ENCODE measurements at regions not wholly inside any gene's neighbourhood (a gene's known extent, or its start where the extent isn't known, plus 50 kb on each side); places are given as distances from the start of the nearest gene placed in this dataset.

DNA sequence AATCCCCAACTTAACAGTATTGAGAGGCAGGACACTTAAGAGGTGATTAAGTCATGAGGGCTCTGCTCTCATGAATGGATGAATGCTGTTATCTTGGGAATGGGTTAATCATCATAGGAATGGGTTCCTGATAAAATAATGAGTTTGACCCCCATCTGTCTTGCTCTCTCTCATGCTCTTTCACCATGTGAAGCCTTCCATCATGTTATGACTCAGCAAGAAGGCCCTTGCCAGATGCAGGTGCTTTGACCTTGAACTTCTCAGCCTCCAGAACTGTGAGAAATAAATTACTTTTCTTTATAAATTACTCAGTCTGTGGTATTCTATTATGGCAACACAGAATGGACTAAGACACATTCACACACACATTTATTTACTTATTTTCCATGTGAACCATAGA is 89.0 kb upstream of the PPM1H start:
- in situ Hi-C loops (cut with MboI): no loop called here

DNA sequence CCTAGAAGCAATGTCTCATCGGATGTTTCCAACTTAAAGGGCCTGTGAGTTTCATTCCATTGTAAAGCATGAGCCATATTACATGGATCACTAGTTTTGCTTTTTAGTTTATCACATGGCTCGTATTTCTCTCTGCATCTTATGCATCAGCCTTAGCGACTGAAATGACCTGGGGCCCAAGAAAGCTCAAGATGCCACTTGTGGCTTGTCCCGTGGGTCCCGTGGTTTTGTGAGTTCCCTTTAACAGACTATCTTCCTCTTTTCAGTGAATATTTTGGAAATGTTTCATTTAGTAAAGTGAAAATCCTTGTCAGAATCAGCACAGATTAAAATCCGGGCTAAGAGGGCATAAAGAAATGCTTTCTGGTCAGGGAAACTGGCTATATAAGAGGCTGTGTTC is 86.2 kb upstream of the PPM1H start:
- in situ Hi-C loops (cut with MboI): no loop called here
- no peak for ATAC-seq
- Histone ChIP-seq H3K9ac (ENCODE audit: insufficient read depth in 1 of 2, low read depth in 2 of 2, low read length in 2 of 2) (no peak overlapping the region), H3K9me1 (ENCODE audit: control insufficient read depth, insufficient read depth, low read length) (no peaks in the 10 kb centered on the region), H3K27ac (ENCODE audit: extremely low read depth, low read depth, low read length) (no peak overlapping the region), H3K4me2 (ENCODE audit: insufficient read depth, low read length) (no peak overlapping the region), H3K36me3 (ENCODE audit: control insufficient read depth, insufficient read depth, low read length) (no peaks in the 10 kb centered on the region), H3K9me3 (replicated peaks; ENCODE audit: control insufficient read depth, insufficient read depth, low read depth, low read length) (no peaks in the 10 kb centered on the region), H3K4me1 (replicated peaks in 1 of 2; ENCODE audit: control insufficient read depth in 2 of 2, insufficient read depth in 2 of 2, low read length in 2 of 2) (no peaks in the 10 kb centered on the region), H2AFZ (ENCODE audit: low read depth, low read length) (no peak overlapping the region), H3K4me3 (no peak overlapping the region), H3K27me3 (ENCODE audit: control insufficient read depth in 2 of 2, insufficient read depth in 2 of 2, low read length in 2 of 2) (no peaks in the 10 kb centered on the region), H4K20me1 (replicated peaks; ENCODE audit: control insufficient read depth, insufficient read depth, low read length) (no peaks in the 10 kb centered on the region), H3K79me2 (ENCODE audit: control insufficient read depth, insufficient read depth, low read length) (no peaks in the 10 kb centered on the region)
- no peak for FAIRE-seq
- 19% methylated on average over 6 of the region's 6 CpGs for WGBS (ENCODE audit: insufficient coverage, low coverage, missing lambda C conversion rate)
- CTCF ChIA-PET (ENCODE audit: low intra/inter-chr PET ratio): no interaction called here
- POLR2A ChIA-PET: no interaction called here
- BruUV-seq (replicated peaks): no TSS peak
- no peak for DNase-seq (ENCODE audit: extremely low read depth in 1 of 4, low spot score in 3 of 4)
- intact Hi-C loops (cut with micrococcal nuclease): loop anchor here (10.0 kb wide), 1 partner anchor 1594 kb away; the partner anchor contains the start of gene RASSF3
- TF ChIP-seq, protein P1, sequence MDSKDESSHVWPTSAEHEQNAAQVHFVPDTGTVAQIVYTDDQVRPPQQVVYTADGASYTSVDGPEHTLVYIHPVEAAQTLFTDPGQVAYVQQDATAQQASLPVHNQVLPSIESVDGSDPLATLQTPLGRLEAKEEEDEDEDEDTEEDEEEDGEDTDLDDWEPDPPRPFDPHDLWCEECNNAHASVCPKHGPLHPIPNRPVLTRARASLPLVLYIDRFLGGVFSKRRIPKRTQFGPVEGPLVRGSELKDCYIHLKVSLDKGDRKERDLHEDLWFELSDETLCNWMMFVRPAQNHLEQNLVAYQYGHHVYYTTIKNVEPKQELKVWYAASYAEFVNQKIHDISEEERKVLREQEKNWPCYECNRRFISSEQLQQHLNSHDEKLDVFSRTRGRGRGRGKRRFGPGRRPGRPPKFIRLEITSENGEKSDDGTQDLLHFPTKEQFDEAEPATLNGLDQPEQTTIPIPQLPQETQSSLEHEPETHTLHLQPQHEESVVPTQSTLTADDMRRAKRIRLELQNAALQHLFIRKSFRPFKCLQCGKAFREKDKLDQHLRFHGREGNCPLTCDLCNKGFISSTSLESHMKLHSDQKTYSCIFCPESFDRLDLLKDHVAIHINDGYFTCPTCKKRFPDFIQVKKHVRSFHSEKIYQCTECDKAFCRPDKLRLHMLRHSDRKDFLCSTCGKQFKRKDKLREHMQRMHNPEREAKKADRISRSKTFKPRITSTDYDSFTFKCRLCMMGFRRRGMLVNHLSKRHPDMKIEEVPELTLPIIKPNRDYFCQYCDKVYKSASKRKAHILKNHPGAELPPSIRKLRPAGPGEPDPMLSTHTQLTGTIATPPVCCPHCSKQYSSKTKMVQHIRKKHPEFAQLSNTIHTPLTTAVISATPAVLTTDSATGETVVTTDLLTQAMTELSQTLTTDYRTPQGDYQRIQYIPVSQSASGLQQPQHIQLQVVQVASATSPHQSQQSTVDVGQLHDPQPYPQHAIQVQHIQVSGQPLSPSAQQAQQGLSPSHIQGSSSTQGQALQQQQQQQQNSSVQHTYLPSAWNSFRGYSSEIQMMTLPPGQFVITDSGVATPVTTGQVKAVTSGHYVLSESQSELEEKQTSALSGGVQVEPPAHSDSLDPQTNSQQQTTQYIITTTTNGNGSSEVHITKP (IDR thresholded peaks at IDR 0.05; ENCODE audit: partially characterized antibody): no peak
- no peak for TF ChIP-seq ZNF165 (CRISPR knock-in tag; IDR thresholded peaks at IDR 0.05; ENCODE audit: borderline replicate concordance)
- TF ChIP-seq EP300 (IDR thresholded peaks at IDR 0.05; ENCODE audit: low read length): no peak

More for the DNA sequence above, 89.0 kb upstream of the PPM1H start:
- FAIRE-seq (no peak), ATAC-seq (no peak), DNase-seq (ENCODE audit: extremely low read depth in 1 of 4, low spot score in 3 of 4) (no peak)
- Histone ChIP-seq H3K36me3 (ENCODE audit: control insufficient read depth, insufficient read depth, low read length) (no peaks in the 10 kb centered on the region), H3K27me3 (ENCODE audit: control insufficient read depth in 2 of 2, insufficient read depth in 2 of 2, low read length in 2 of 2) (no peaks in the 10 kb centered on the region), H3K9me3 (replicated peaks; ENCODE audit: control insufficient read depth, insufficient read depth, low read depth, low read length) (no peaks in the 10 kb centered on the region), H3K9ac (ENCODE audit: insufficient read depth in 1 of 2, low read depth in 2 of 2, low read length in 2 of 2) (no peak overlapping the region), H3K27ac (ENCODE audit: extremely low read depth, low read depth, low read length) (no peak overlapping the region), H3K9me1 (ENCODE audit: control insufficient read depth, insufficient read depth, low read length) (no peaks in the 10 kb centered on the region), H3K4me1 (replicated peaks in 1 of 2; ENCODE audit: control insufficient read depth in 2 of 2, insufficient read depth in 2 of 2, low read length in 2 of 2) (no peaks in the 10 kb centered on the region), H3K79me2 (ENCODE audit: control insufficient read depth, insufficient read depth, low read length) (no peaks in the 10 kb centered on the region), H3K4me2 (ENCODE audit: insufficient read depth, low read length) (no peak overlapping the region), H4K20me1 (replicated peaks; ENCODE audit: control insufficient read depth, insufficient read depth, low read length) (no peaks in the 10 kb centered on the region), H2AFZ (ENCODE audit: low read depth, low read length) (no peak overlapping the region), H3K4me3 (no peak overlapping the region)
- no peak for TF ChIP-seq RAD21 (CRISPR knock-in tag; conservative IDR thresholded peaks at IDR 0.05 in 1 of 2, IDR thresholded peaks at IDR 0.05 in 1 of 2)
- TF ChIP-seq NFE2 (IDR thresholded peaks at IDR 0.05; ENCODE audit: low read depth): peak; percentile 44; the same call in 1 of the 2 replicates
- no peak for TF ChIP-seq ZNF217 (CRISPR knock-in tag; IDR thresholded peaks at IDR 0.05)
- TF ChIP-seq ZNF316 (IDR thresholded peaks at IDR 0.05): 0 out of 2 replicates have a peak, but pooled peaks have one; percentile 23
- TF ChIP-seq, protein P2, sequence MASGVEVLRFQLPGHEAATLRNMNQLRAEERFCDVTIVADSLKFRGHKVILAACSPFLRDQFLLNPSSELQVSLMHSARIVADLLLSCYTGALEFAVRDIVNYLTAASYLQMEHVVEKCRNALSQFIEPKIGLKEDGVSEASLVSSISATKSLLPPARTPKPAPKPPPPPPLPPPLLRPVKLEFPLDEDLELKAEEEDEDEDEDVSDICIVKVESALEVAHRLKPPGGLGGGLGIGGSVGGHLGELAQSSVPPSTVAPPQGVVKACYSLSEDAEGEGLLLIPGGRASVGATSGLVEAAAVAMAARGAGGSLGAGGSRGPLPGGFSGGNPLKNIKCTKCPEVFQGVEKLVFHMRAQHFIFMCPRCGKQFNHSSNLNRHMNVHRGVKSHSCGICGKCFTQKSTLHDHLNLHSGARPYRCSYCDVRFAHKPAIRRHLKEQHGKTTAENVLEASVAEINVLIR (CRISPR knock-in tag; IDR thresholded peaks at IDR 0.05): no peak
- TF ChIP-seq CHD2 (IDR thresholded peaks at IDR 0.05; ENCODE audit: low read depth, low read length): no peak
- intact Hi-C loops (cut with micrococcal nuclease): loop anchor here (10.0 kb wide), 1 partner anchor 1591 kb away; the partner anchor contains the start of gene RASSF3
- CTCF ChIA-PET (ENCODE audit: low intra/inter-chr PET ratio): no interaction called here
- POLR2A ChIA-PET: no interaction called here
- no TSS peak for BruUV-seq (replicated peaks)

Data from K562 (cell line).